ENCODE measurements at regions not wholly inside any gene's neighbourhood (a gene's known extent, or its start where the extent isn't known, plus 50 kb on each side); places are given as distances from the start of the nearest gene placed in this dataset.
"Not testable (repeated sequence)": the region's sequence is repeated elsewhere in the genome, so short reads cannot be mapped to it uniquely, and the experiment has no call there.

DNA sequence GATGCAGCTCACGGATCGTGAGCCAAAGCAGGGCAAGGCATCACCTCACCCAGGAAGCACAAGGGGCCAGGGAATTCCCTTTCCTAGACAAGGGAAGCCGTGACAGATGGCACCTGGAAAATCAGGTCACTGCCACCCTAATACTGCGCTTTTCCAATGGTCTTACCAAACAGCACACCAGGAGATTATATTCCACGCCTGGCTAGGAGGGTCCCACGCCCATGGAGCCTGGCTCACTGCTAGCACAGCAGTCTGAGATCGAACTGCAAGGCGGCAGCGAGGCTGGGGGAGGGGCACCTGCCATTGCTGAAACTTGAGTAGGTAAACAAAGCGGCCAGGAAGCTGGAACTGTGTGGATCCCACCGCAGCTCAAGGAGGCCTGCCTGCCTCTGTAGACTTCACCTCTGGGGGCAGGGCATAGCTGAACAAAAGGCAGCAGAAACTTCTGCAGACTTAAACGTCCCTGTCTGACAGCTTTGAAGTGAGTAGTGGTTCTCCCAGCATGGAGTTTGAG, 205.2 kb upstream of the GRIK2 start:
- intact Hi-C loops (cut with DNase I); DNase-seq (ENCODE audit: low spot score): not testable (repeated sequence)

DNA sequence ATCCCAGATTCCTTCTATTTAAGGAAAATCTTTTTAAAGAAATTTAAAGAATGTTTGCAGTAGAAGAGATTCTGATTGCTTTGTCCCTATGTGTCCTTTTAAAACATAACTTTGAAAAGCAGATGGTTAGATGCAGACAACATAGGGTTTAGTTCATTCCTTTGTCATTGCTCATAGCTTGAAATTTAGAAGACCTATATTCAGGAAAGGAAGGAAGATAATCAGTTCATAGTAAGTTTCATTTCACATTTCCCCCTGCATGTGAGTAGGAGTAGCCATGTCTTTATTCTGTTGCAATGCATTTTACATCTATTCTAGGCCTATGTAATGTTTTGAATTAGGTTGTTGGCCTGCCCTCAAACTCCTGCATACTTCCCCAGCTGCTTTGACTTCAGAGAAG, 197.9 kb upstream of the GRIK2 start:
- intact Hi-C loops (cut with DNase I) = loop anchor here in 1 of 2 donors (2.0 kb wide), 1 partner anchor 35 kb away; no protein-coding TSS in a partner anchor
- DNase-seq (ENCODE audit: low spot score) = no peak

DNA sequence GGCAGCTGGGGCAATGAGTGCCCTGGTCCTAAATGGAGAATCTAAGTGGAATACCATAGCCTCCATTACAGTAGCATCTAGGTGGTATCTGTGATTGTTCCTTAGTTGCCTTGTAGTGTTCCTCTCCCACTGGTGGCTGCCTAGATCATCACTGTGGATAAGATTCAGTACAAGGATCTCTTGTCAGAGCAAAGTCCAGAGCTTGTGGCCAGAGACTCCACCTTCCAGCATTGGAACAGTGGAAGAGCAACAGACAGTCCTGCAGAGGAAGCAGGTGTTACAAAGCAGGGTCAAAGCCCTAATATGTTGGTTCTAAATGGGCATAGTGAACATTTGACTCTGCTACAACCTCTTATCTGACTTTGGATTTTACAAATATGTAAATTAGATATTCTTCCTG, 194.1 kb upstream of the GRIK2 start:
- intact Hi-C loops (cut with DNase I) = no loop called here
- DNase-seq (ENCODE audit: low spot score) = no peak

DNA sequence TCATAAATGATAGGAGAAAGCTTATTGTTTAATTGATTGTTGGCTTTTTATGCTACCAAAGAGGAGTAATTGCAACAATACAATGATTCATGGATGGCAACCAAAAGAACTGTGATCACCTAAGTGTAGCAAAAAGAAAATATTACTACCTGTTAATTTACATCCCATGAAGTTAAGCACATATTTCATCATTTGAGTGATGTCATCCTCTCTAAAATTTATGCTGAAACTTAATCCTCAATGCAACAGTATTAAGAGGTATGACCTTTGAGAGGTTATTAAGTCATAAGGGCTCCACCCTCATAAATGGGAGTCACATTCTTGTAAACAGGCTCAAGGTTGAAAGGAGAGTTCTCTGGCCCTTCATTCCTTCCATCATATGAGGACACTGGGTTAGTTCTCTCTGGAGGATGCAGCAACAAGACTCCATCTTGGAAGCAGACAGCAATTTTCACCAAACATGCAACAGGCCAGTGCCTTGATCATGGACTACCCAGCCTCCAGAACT, 190.6 kb upstream of the GRIK2 start:
- intact Hi-C loops (cut with DNase I) = no loop called here
- no peak for DNase-seq (ENCODE audit: low spot score)

DNA sequence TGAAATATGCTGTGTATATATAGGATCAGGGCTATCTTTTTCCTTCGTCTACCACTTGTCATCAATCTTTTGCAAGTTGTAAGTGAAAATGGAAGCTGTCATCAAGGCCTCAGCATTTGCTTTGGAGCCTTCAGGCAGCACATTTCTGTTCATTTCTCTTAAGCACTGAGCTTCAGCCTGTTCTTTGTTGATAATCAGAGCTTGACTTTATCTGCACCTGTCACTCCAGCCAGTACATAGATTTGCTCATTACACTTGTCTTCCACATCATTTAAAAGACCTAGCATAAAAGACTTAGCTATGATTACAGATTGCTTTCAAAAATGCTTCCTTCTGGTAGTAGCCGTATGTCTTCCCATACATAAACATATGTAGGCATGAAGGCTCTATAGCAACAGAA, 189.8 kb upstream of the GRIK2 start:
- no peak for DNase-seq (ENCODE audit: low spot score)
- intact Hi-C loops (cut with DNase I) = no loop called here

DNA sequence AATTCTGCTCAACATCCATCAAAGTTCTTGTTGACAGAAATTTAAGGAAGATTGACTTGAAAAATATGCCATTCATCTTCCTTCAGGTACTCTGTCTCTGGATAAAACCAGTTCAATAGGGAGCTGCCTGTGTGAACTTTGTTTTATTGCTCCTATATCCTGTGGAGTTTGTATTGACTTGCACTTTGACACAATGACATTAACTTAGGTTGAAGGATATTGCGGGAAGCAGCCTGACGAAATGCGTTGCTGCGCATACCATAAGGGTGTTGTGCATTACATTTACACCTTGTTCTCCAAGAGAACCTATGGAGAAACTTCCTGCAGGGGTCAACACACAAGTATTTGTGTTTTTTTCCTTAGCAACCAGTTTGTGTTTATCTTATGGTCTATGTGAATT, 185.4 kb upstream of the GRIK2 start:
- no peak for DNase-seq (ENCODE audit: low spot score)
- intact Hi-C loops (cut with DNase I) = no loop called here

DNA sequence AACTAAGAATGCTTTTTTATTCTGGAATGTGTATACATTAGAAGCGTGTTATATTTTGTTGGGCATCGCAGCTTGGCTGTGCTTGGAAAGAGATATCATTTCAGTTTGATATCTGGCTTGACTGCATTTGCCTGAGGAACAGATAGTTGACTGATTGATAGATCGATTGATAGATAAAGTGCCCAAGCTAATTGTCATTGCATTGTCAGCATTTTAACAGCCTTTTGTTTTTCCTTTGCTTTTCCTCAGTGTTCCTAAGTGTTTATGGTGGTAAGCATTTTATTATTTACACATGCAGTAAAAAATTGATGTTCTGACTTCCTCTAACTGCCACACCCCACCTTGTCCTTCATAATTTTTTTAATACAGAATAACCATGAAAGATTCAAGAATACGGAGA, 180.9 kb upstream of the GRIK2 start:
- no peak for DNase-seq (ENCODE audit: low spot score)
- intact Hi-C loops (cut with DNase I) = no loop called here

DNA sequence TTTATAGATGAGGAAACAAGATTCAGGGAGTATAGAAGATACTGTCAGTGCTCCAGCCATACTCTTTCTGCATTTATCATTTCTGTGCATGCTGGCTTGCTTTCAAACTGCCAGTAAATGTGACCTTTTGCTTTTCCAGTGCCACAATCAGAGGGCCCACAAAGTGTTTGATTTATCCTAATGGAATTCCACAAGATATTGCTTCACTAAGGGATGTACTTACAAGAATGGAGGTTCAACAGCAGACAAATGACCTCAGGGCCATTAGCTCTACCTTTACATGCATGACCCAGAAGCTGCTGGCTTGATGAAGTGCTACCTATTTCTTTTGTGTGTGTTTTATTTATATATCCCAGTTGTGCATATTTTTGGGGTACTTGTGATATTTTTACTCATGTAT, 171.5 kb upstream of the GRIK2 start:
- intact Hi-C loops (cut with DNase I) = no loop called here
- no peak for DNase-seq (ENCODE audit: low spot score)

DNA sequence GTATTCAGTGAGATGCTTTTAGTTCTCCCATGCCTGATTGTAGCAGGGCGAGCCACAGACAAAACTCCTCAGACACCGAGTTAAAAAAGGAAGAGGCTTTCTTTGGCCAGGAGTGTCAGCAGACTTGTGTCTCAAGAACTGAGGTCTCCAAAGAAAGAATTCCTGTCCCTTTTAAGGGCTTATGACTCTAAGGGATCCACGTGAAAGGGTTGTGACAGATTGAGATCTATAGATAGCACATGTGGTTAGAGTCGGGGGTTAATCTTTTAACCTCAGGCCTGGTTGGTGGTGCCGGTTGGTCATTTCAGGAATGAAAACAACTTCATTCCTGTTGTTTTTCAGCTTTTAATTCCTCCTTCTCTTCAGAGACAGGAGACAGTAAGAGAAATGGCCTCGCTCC, 168.8 kb upstream of the GRIK2 start:
- intact Hi-C loops (cut with DNase I) = no loop called here

DNA sequence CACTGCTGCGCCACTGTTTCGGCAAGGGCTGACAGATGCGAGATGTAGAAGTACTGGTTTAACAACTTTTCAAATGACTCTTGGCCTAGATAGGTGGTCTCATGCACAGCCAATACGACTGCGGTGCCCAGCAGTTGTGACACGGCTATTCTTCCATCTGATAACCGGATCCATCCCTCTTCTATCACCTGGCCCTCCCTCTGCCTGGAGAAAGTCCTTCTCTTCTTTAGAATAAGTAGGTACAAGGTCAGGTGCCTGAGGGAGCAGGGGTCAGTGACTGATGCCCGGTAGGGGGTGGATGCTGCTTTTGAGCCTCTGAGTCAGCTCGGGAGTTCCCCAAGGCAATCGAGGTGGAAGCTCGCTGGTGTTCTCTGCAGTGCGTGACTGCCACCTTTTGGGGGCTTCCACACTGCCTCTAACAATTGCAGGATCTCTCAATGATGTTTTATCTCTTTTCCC, 166.8 kb upstream of the GRIK2 start:
- intact Hi-C loops (cut with DNase I) = no loop called here
- no peak for DNase-seq (ENCODE audit: low spot score)

More for the DNA sequence above, 168.8 kb upstream of the GRIK2 start:
- no peak for DNase-seq (ENCODE audit: low spot score)

DNA sequence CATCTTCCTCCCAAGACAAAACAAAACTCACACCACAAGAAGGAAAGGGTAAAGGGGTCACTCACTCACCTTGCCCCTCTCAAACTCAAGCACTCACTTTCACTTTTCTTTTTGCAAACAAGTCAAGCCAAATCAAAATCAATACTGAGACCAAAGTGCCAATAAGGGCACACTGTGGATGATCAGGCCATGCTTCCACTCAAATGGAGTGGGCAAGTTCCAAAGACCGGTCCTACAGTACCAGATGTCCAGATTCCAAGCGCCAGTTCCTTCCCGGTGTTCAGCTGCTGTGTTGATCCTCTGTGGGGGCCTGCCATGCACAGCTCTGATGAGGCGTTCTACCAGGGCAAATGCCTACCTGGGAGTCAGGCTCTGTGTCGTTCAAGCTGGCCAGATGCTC, 162.6 kb upstream of the GRIK2 start:
- intact Hi-C loops (cut with DNase I) = loop anchor here in 1 of 2 donors (2.0 kb wide), 1 partner anchor 36 kb away; no protein-coding TSS in a partner anchor
- DNase-seq (ENCODE audit: low spot score) = no peak

DNA sequence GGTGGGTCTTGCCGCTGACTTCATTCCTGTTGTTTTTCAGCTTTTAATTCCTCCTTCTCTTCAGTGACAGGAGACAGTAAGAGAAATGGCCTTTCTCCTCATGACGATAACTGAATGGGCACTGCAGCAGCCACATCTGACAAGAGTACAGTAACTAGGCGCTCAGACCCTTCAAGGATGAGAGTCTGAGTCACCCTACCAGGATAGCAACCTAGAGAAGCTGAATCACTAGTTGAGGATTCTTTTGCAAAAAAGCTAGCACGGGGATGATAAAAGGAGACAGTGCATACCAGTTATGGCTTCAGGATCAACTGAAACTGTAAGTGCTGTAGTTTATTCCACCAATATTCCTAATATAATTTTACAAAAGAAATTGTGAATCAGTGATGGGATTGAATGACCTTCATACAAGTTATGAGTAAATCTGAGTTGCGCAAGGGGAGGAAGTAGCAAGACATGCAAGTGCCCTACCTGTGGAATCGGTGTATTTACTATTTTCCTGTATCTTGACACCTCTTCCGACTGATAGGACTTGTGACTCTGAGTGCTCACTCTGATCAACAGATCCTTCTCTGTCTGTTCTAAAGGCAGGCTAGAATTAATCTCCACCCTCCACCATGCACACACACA, 161.8 kb upstream of the GRIK2 start:
- intact Hi-C loops (cut with DNase I) = loop anchor here in 1 of 2 donors (2.0 kb wide), 1 partner anchor 37 kb away; no protein-coding TSS in a partner anchor
- no peak for DNase-seq (ENCODE audit: low spot score)

DNA sequence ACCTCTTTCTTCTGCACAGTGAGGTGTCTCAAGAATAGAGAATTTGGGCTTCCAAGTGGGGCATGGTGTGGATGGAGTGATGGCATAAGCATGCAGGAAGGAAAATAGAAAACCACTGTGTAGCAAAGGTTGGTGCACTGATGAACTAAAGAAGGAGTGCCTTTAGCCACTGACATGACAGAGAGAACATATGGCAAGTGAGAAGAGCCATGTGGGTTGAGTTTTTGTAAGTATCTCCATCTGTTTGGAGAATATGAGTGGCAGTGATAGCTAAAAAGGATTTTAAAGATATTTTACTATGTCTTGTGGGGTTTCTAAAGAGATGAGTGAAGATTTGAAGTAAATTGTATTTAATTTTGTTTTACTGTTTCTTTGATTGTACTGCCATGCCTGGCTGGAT, 160.5 kb upstream of the GRIK2 start:
- DNase-seq (ENCODE audit: low spot score) = no peak
- intact Hi-C loops (cut with DNase I) = no loop called here

DNA sequence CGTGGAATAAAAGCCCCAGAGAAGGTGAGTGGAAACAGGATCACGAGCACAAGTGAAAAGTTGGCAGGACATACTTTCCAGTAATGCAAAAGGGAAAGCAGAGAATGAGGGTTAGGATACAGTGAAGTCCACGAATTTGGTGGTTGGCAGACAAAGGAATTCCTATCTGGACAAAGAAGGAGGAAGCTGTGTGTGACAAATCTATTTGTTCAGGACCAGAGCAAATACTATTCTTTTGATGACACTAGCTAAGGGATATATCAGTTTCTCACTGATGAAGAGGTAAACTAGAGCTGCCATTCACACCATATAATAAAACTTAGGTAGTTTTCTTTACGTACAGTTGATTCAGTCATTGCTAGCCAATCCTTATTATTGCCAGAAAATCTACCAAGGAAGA, 156.8 kb upstream of the GRIK2 start:
- DNase-seq (ENCODE audit: low spot score) = no peak
- intact Hi-C loops (cut with DNase I) = no loop called here

DNA sequence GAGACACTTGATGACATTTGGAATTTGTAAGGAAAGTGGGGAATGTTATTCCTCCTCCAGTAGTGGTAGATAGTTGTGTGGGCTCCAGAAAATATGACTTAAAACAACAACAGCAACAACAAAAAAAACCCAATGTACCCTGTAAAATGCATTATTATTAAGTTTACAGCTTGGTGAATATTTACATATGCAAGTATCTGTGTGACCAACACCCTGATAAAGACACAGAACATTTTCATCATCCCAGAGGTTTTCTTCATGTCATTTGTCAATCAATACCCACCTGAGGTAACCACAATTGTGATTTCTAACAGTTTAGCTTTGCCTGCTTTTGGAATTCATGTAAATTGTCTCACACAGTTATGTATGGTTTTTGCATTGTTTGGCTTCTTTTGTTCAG, 152.1 kb upstream of the GRIK2 start:
- DNase-seq (ENCODE audit: low spot score) = no peak
- intact Hi-C loops (cut with DNase I) = no loop called here

DNA sequence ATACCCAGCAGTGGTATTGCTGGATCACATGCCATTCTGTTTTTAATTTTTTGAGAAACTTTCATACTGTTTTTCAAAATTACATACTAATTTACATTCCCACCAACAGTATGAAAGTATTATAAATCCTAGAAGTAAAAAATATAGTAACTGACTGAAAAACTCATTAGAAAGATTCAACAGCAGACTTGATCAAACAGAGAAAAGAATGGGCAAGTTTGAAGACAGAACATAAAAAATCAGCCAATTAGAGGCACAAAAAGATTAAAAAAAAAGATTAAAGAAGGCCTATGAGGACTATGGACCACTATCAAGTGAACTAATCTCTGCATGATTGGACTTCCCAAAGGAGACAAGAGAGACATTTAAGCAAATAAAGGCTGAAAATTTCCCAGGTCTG, 144.0 kb upstream of the GRIK2 start:
- DNase-seq (ENCODE audit: low spot score) = no peak
- intact Hi-C loops (cut with DNase I) = no loop called here

DNA sequence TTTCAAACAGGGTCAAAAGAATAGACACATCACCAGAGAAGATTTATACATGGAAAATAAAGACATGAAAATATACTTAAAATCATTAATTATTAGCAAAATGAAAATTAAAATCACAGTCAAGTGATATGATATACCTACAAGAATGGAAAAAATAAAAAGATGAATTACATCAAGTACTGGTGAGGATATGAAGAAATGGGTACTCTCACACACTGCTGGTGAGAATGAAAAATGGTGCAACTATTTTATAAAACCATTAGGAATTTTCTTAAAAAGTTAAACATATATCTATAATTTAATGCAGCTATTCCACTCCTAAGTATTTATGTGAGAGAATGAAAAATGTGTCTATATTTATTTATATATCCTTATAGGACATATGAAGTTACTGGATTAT, 136.3 kb upstream of the GRIK2 start:
- intact Hi-C loops (cut with DNase I) = no loop called here
- DNase-seq (ENCODE audit: low spot score) = no peak

DNA sequence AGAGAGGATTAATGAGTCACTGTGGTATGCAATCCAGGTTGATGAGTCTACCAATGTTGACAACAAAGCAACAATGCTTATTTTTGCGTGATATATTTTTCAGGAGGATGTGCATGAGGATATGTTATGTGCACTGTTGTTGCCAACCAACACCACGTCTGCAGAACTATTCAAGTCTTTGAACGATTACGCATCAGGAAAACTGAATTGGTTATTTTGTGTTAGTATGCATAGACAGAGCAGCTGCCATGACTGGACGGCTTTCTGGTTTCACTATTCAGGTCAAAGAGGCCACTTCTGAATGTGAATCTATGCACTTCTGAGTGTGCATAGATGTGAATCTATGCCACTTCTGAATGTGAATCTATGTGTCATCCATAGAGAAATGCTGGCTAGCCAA, 134.0 kb upstream of the GRIK2 start:
- no peak for DNase-seq (ENCODE audit: low spot score)
- intact Hi-C loops (cut with DNase I) = no loop called here

DNA sequence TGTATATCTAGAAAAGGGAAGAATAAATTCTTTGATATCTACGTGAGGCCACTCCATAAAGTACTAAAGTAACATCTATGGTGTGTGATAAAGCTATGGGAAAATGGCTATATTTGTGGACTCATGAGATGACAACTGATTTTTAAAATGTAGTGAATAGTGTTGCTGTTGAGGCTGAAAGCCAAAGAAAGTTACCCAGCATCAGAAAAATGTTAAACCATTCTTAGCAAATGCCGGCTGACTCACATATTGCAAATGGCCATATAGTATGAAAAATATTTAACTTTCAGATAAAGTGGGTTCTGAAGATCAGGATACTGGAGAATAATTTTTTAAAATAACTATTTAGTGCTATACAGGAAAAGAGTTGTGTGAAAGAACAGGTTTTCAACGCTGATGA, 129.9 kb upstream of the GRIK2 start:
- no peak for DNase-seq (ENCODE audit: low spot score)
- intact Hi-C loops (cut with DNase I) = no loop called here

DNA sequence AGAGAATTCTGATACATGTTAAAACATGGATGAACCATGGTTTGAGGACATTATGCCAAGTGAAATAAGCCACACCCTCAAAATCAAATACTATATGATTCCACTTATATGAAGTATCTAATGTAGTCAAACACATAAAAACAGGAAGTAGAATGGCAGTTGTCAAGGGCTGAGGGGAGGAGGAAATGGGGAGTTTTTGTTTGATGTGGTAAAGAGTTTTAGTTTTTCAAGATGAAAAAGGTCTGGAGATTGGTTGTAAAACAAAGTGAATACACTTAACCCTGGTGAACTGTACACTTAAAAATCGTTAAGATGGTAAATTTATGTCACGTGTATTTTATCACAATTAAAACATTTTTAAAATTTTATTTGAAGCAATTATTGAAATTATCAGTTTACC, 127.4 kb upstream of the GRIK2 start:
- DNase-seq (ENCODE audit: low spot score) = no peak
- intact Hi-C loops (cut with DNase I) = no loop called here

DNA sequence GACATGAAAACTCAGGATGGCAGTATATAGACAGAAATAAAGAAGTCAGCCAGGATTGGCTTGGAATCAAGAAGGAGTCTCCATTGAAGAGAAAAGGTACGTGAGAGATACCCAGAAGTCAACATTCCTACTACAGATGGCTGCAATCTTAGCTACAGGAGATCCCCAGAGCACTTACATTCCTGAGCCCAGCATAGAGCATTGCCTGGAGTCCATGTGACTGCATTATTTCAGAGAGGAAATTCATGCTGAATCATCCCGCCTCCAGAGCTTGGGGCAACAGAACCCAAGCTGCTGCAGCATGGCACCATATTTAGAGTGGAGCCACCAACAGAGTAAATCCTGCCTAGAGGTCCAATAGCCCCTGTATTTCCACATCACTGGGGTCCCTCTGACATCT, 125.0 kb upstream of the GRIK2 start:
- intact Hi-C loops (cut with DNase I) = no loop called here
- no peak for DNase-seq (ENCODE audit: low spot score)

Measured in posterior vena cava (tissue), 2 donors.